ENCODE measurements at regions not wholly inside any gene's neighbourhood (a gene's known extent, or its start where the extent isn't known, plus 50 kb on each side); places are given as distances from the start of the nearest gene placed in this dataset.

DNA sequence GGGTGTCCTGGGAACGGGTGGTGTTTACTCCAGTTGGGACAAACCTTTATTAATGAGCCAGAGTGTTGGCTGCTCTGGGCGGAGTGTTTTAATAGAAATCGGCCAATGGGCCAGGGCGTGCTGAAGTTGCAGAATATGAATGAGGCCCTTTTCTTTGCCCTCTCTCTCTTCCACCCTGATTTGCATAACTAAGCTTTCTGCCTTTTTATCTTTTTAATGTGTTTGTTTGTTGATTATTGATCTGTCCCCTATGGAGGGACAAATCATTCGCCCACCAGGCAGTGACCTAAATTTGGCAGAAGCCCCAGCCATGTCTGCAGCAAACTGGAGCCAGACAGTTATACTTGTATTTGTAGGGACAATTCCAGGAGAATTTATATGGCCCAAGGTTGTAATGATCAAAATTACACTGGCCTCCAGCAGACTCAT is 420.9 kb downstream of the PREX1 start:
- no peaks in the 10 kb centered on the region for H3K36me3 ChIP-seq (replicated peaks in 1 of 2; ENCODE audit: insufficient read depth in 1 of 2, low read depth in 2 of 2)
- no peak for ATAC-seq
- TF ChIP-seq CTCF (IDR thresholded peaks at IDR 0.05) (no peak), POLR2A (IDR thresholded peaks at IDR 0.05) (no peak)
- H3K27ac ChIP-seq: no peak overlapping the region
- no peaks in the 10 kb centered on the region for H3K27me3 ChIP-seq
- DNase-seq: peak in 2 of 4 donors; percentile 9 to 25
- WGBS, 2 donors: 9 to 32% methylated on average over 5 of the region's 5 CpGs
- no peak overlapping the region for H3K4me3 ChIP-seq
- no peaks in the 10 kb centered on the region for H3K4me1 ChIP-seq
- intact Hi-C loops (cut with DNase I): no loop called here
- H3K9me3 ChIP-seq: no peaks in the 10 kb centered on the region

- ATAC-seq (no peak), DNase-seq (no peak)
These were observed 421.3 kb downstream of the PREX1 start for GRCh38 chr20:48406498-48406897.

DNA sequence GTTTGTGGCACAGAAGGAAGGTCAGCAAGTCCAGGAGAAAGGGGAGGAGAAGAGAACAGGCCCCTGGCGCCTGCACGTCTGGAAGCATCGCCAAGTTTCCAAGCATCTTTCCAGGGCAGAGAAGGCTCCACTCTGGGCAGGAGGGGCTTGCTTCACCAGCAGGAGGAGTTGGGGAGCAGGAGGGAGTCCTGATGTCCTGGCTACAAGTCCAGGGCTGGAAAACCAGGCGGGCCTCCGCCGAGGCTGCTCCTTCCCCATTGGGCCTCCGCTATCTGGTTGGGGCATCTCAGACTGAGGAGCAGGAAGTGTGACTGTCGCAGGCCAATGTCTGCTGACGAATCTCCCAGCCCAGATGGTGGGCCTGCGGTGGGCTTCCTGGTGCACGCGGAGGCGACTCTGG is 421.9 kb downstream of the PREX1 start:
- intact Hi-C loops (cut with DNase I): no loop called here
- DNase-seq (no peak), ATAC-seq (no peak)
- Histone ChIP-seq H3K4me3 (no peak overlapping the region), H3K4me1 (no peaks in the 10 kb centered on the region), H3K9me3 (no peaks in the 10 kb centered on the region), H3K36me3 (replicated peaks in 1 of 2; ENCODE audit: insufficient read depth in 1 of 2, low read depth in 2 of 2) (no peaks in the 10 kb centered on the region), H3K27me3 (no peaks in the 10 kb centered on the region), H3K27ac (no peak overlapping the region)
- TF ChIP-seq CTCF (IDR thresholded peaks at IDR 0.05) (no peak), POLR2A (IDR thresholded peaks at IDR 0.05) (no peak)
- 81 to 87% methylated on average over 8 to 13 of the region's 13 CpGs for WGBS, 2 donors

More at GRCh38 chr20:48406498-48406897, 421.3 kb downstream of the PREX1 start:
- Histone ChIP-seq H3K9me3 (no peaks in the 10 kb centered on the region), H3K4me3 (no peak overlapping the region), H3K27me3 (no peaks in the 10 kb centered on the region), H3K4me1 (no peaks in the 10 kb centered on the region), H3K36me3 (replicated peaks in 1 of 2; ENCODE audit: insufficient read depth in 1 of 2, low read depth in 2 of 2) (no peaks in the 10 kb centered on the region), H3K27ac (no peak overlapping the region)
- TF ChIP-seq CTCF (IDR thresholded peaks at IDR 0.05) (no peak), POLR2A (IDR thresholded peaks at IDR 0.05) (no peak)
- intact Hi-C loops (cut with DNase I): no loop called here
- 51 to 69% methylated on average over 4 of the region's 4 CpGs for WGBS, 2 donors

DNA sequence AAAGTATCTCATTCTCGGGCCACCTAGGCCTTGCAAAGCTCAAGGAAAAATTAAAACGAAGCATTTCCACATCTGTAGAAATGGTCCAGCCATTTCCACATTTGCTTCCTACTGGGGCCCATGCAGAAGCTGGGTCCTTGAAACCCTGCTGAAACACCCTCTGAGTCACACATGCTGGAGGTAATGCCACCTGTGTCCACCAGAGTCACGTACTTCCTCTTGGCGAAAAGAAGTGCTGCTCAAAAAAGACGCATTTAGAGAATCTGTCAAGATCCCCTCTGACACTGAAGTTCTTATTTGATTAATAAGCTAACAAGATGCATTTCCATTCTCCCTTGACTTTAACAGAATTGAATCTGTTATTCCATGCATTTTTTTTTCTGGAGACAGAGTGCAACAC is 423.2 kb downstream of the PREX1 start:
- no peak for TF ChIP-seq POLR2A (IDR thresholded peaks at IDR 0.05)
- TF ChIP-seq CTCF (IDR thresholded peaks at IDR 0.05): peak in 1 of 7 experiments; percentile 3
- DNase-seq: no peak
- intact Hi-C loops (cut with DNase I): no loop called here

DNA sequence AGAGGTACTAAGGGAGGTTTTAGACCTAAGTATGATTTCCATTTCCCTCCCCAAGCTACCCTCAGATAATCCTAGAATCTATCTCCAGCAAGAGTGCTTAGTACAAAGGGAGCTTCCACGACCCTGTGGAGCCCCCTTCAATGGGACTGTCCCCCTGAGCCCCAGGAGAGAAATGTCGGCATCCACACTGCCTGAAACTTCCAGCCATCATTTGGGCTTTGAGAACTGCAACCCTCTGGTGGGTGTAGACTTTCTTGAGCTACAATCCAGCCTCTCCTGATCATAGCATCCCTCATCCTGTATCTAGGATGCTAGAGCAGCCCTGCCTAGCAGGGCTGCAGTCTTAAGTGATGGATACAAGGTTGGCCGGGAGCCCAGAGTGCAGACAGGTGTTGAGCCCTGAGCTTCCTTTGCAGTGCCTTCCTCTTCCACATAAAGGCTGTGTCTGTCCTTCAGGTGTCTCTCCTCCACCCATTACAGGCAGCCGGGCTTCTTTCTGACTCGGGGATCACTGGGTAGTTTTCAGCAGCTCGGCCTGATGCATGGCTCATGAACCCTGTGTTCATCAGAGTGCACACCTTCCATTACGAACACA is 424.5 kb downstream of the PREX1 start:
- H3K36me3 ChIP-seq (replicated peaks in 1 of 2; ENCODE audit: insufficient read depth in 1 of 2, low read depth in 2 of 2): no peaks in the 10 kb centered on the region
- ATAC-seq: no peak
- intact Hi-C loops (cut with DNase I): no loop called here
- H3K9me3 ChIP-seq: no peaks in the 10 kb centered on the region
- H3K27ac ChIP-seq: no peak overlapping the region
- H3K27me3 ChIP-seq: no peaks in the 10 kb centered on the region
- TF ChIP-seq CTCF (IDR thresholded peaks at IDR 0.05) (no peak), POLR2A (IDR thresholded peaks at IDR 0.05) (no peak)
- DNase-seq: no peak
- no peak overlapping the region for H3K4me3 ChIP-seq
- WGBS, 2 donors: 50 to 74% methylated on average over 6 to 7 of the region's 7 CpGs
- H3K4me1 ChIP-seq: peaks cover 16% of the 10 kb centered on the region

More for the DNA sequence above, 423.2 kb downstream of the PREX1 start:
- Histone ChIP-seq H3K9me3 (no peaks in the 10 kb centered on the region), H3K27me3 (no peaks in the 10 kb centered on the region), H3K4me3 (no peak overlapping the region), H3K4me1 (peaks cover 4% of the 10 kb centered on the region), H3K36me3 (replicated peaks in 1 of 2; ENCODE audit: insufficient read depth in 1 of 2, low read depth in 2 of 2) (no peaks in the 10 kb centered on the region), H3K27ac (no peak overlapping the region)
- ATAC-seq: no peak
- WGBS, 2 donors: 73 to 80% methylated on average over 5 of the region's 5 CpGs

Data from body of pancreas (tissue), 4 donors.